ENCODE measurements at regions not wholly inside any gene's neighbourhood (a gene's known extent, or its start where the extent isn't known, plus 50 kb on each side); places are given as distances from the start of the nearest gene placed in this dataset.

DNA sequence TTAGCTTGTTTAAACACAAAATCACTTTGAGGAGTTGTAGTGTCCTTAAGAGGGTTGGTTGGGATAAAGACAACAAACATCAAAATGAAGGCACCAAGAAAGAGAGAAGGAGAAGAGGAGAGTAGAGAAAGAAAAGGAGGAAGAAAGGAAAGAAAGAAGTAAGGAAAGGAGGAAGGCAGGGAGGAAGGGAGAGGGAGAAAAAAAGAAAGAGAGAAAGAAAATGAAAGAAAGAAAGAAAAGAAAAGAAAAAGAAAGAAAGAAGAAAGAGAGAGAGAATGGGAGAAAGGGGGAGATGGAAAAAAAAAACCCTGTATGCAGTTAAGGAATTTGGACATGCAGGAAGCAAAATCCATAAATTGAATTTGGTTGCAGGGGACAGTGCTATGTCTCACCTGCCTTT is 635.4 kb upstream of the FZD8 start:
- Histone ChIP-seq H3K9ac (ENCODE audit: insufficient read length, low read depth) (no peak overlapping the region), H3K36me3 (ENCODE audit: insufficient read depth, insufficient read length, low read length) (no peaks in the 10 kb centered on the region), H3K4me1 (ENCODE audit: insufficient read depth, insufficient read length) (no peaks in the 10 kb centered on the region), H3K9me3 (ENCODE audit: insufficient read depth, low read length) (no peaks in the 10 kb centered on the region), H3K4me3 (ENCODE audit: insufficient read length, low read depth) (no peak overlapping the region), H3K27me3 (ENCODE audit: insufficient read depth, insufficient read length) (no peaks in the 10 kb centered on the region)
- TF ChIP-seq ZNF274 (IDR thresholded peaks at IDR 0.05; ENCODE audit: low read depth, low read length), result no peak
- TF ChIP-seq SUZ12 (IDR thresholded peaks at IDR 0.05; ENCODE audit: extremely low read depth, insufficient read depth, insufficient read length), result no peak
- DNase-seq (ENCODE audit: low read depth, low spot score), result no peak

GRCh38 chr10:36271627-36272340 is 629.7 kb upstream of the FZD8 start:
- no peak overlapping the region for H3K4me3 ChIP-seq (ENCODE audit: insufficient read length, low read depth)
- H3K9me3 ChIP-seq (ENCODE audit: insufficient read depth, low read length), result no peaks in the 10 kb centered on the region
- H3K36me3 ChIP-seq (ENCODE audit: insufficient read depth, insufficient read length, low read length), result no peaks in the 10 kb centered on the region
- no peak overlapping the region for H3K9ac ChIP-seq (ENCODE audit: insufficient read length, low read depth)
- DNase-seq (ENCODE audit: low read depth, low spot score), result no peak
- TF ChIP-seq YY1 (IDR thresholded peaks at IDR 0.05; ENCODE audit: insufficient read depth, insufficient read length), result no peak
- no peaks in the 10 kb centered on the region for H3K27me3 ChIP-seq (ENCODE audit: insufficient read depth, insufficient read length)
- no peaks in the 10 kb centered on the region for H3K4me1 ChIP-seq (ENCODE audit: insufficient read depth, insufficient read length)

GRCh38 chr10:36269222-36269621 is 627.1 kb upstream of the FZD8 start:
- Histone ChIP-seq H3K36me3 (ENCODE audit: insufficient read depth, insufficient read length, low read length) (no peaks in the 10 kb centered on the region), H3K4me1 (ENCODE audit: insufficient read depth, insufficient read length) (no peaks in the 10 kb centered on the region), H3K9me3 (ENCODE audit: insufficient read depth, low read length) (no peaks in the 10 kb centered on the region), H3K9ac (ENCODE audit: insufficient read length, low read depth) (no peak overlapping the region), H3K4me3 (ENCODE audit: insufficient read length, low read depth) (no peak overlapping the region), H3K27me3 (ENCODE audit: insufficient read depth, insufficient read length) (no peaks in the 10 kb centered on the region)
- DNase-seq (ENCODE audit: low read depth, low spot score), result no peak
- TF ChIP-seq SUZ12 (IDR thresholded peaks at IDR 0.05; ENCODE audit: extremely low read depth, insufficient read depth, insufficient read length), result no peak
- TF ChIP-seq ZNF274 (IDR thresholded peaks at IDR 0.05; ENCODE audit: low read depth, low read length), result no peak
- no peak for TF ChIP-seq YY1 (IDR thresholded peaks at IDR 0.05; ENCODE audit: insufficient read depth, insufficient read length)

- Histone ChIP-seq H3K36me3 (ENCODE audit: insufficient read depth, insufficient read length, low read length) (no peaks in the 10 kb centered on the region), H3K9ac (ENCODE audit: insufficient read length, low read depth) (no peak overlapping the region), H3K9me3 (ENCODE audit: insufficient read depth, low read length) (no peaks in the 10 kb centered on the region), H3K4me1 (ENCODE audit: insufficient read depth, insufficient read length) (no peaks in the 10 kb centered on the region), H3K27me3 (ENCODE audit: insufficient read depth, insufficient read length) (no peaks in the 10 kb centered on the region), H3K4me3 (ENCODE audit: insufficient read length, low read depth) (no peak overlapping the region)
- TF ChIP-seq SUZ12 (IDR thresholded peaks at IDR 0.05; ENCODE audit: extremely low read depth, insufficient read depth, insufficient read length), result no peak
- no peak for TF ChIP-seq YY1 (IDR thresholded peaks at IDR 0.05; ENCODE audit: insufficient read depth, insufficient read length)
- TF ChIP-seq ZNF274 (IDR thresholded peaks at IDR 0.05; ENCODE audit: low read depth, low read length), result no peak
- no peak for DNase-seq (ENCODE audit: low read depth, low spot score)
These were observed 624.8 kb upstream of the FZD8 start for GRCh38 chr10:36266923-36267322.

GRCh38 chr10:36265741-36266140 is 623.6 kb upstream of the FZD8 start:
- H3K27me3 ChIP-seq (ENCODE audit: insufficient read depth, insufficient read length), result no peaks in the 10 kb centered on the region
- H3K9me3 ChIP-seq (ENCODE audit: insufficient read depth, low read length), result no peaks in the 10 kb centered on the region
- no peaks in the 10 kb centered on the region for H3K4me1 ChIP-seq (ENCODE audit: insufficient read depth, insufficient read length)
- no peak for DNase-seq (ENCODE audit: low read depth, low spot score)
- H3K36me3 ChIP-seq (ENCODE audit: insufficient read depth, insufficient read length, low read length), result no peaks in the 10 kb centered on the region
- H3K9ac ChIP-seq (ENCODE audit: insufficient read length, low read depth), result no peak overlapping the region
- no peak overlapping the region for H3K4me3 ChIP-seq (ENCODE audit: insufficient read length, low read depth)
- TF ChIP-seq SUZ12 (IDR thresholded peaks at IDR 0.05; ENCODE audit: extremely low read depth, insufficient read depth, insufficient read length) (no peak), ZNF274 (IDR thresholded peaks at IDR 0.05; ENCODE audit: low read depth, low read length) (no peak), YY1 (IDR thresholded peaks at IDR 0.05; ENCODE audit: insufficient read depth, insufficient read length) (no peak)

GRCh38 chr10:36263871-36264270 is 621.8 kb upstream of the FZD8 start:
- Histone ChIP-seq H3K36me3 (ENCODE audit: insufficient read depth, insufficient read length, low read length) (no peaks in the 10 kb centered on the region), H3K9me3 (ENCODE audit: insufficient read depth, low read length) (no peaks in the 10 kb centered on the region; the same call in 1 of the 2 replicates), H3K4me3 (ENCODE audit: insufficient read length, low read depth) (no peak overlapping the region), H3K27me3 (ENCODE audit: insufficient read depth, insufficient read length) (no peaks in the 10 kb centered on the region), H3K4me1 (ENCODE audit: insufficient read depth, insufficient read length) (no peaks in the 10 kb centered on the region), H3K9ac (ENCODE audit: insufficient read length, low read depth) (no peak overlapping the region)
- TF ChIP-seq YY1 (IDR thresholded peaks at IDR 0.05; ENCODE audit: insufficient read depth, insufficient read length), result no peak
- TF ChIP-seq ZNF274 (IDR thresholded peaks at IDR 0.05; ENCODE audit: low read depth, low read length), result no peak
- TF ChIP-seq SUZ12 (IDR thresholded peaks at IDR 0.05; ENCODE audit: extremely low read depth, insufficient read depth, insufficient read length), result no peak
- no peak for DNase-seq (ENCODE audit: low read depth, low spot score)

DNA sequence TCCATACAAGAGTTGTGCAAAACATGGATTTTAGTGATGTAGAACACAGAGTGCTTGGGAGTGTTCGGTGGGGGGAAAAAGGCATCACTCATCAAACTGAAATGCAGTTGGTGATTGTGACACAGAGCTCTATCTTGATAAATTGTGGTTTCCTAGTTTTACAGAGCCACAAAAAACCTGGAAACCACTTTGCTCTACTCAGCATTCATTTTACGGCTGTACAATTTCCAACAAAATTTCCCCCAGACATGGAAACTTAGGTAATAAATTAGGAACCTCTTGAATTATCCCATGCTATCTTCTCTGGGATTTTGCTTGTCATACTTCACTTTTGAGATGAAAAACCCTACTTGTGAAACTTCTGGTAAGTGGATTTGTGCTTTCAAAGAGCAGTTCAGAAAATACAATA is 614.9 kb upstream of the FZD8 start:
- H3K36me3 ChIP-seq (ENCODE audit: insufficient read depth, insufficient read length, low read length), result no peaks in the 10 kb centered on the region
- H3K9me3 ChIP-seq (ENCODE audit: insufficient read depth, low read length), result no peaks in the 10 kb centered on the region; the same call in 1 of the 2 replicates
- no peak for TF ChIP-seq SUZ12 (IDR thresholded peaks at IDR 0.05; ENCODE audit: extremely low read depth, insufficient read depth, insufficient read length)
- TF ChIP-seq YY1 (IDR thresholded peaks at IDR 0.05; ENCODE audit: insufficient read depth, insufficient read length), result no peak
- no peak for TF ChIP-seq ZNF274 (IDR thresholded peaks at IDR 0.05; ENCODE audit: low read depth, low read length)
- H3K9ac ChIP-seq (ENCODE audit: insufficient read length, low read depth), result no peak overlapping the region
- no peaks in the 10 kb centered on the region for H3K27me3 ChIP-seq (ENCODE audit: insufficient read depth, insufficient read length)
- DNase-seq (ENCODE audit: low read depth, low spot score), result no peak
- H3K4me1 ChIP-seq (ENCODE audit: insufficient read depth, insufficient read length), result no peaks in the 10 kb centered on the region
- H3K4me3 ChIP-seq (ENCODE audit: insufficient read length, low read depth), result no peak overlapping the region

All from NT2/D1 (cell line).